DMS153 (cell line): ENCODE measurements at regions not wholly inside any gene's neighbourhood (a gene's known extent, or its start where the extent isn't known, plus 50 kb on each side); places are given as distances from the start of the nearest gene placed in this dataset.

Experiments
- DNase-seq: peaks from one replicate; lab custom pipeline; 2025; lab: John Stamatoyannopoulos, UW

GRCh38 chr11:45518141-45518832 lies 147.1 kb downstream of the CHST1 start:
- no peak for DNase-seq

- DNase-seq = no peak
These were observed 148.2 kb downstream of the CHST1 start for GRCh38 chr11:45517171-45517770.

GRCh38 chr11:45513821-45514340 lies 151.5 kb downstream of the CHST1 start:
- DNase-seq = no peak

GRCh38 chr11:45512471-45513148 lies 152.8 kb downstream of the CHST1 start:
- peak; percentile 26 for DNase-seq

GRCh38 chr11:45511566-45511965 lies 153.9 kb downstream of the CHST1 start:
- no peak for DNase-seq

- no peak for DNase-seq
These were observed 157.5 kb downstream of the CHST1 start for GRCh38 chr11:45507916-45508315.

- DNase-seq = no peak
These were observed 162.1 kb downstream of the CHST1 start for GRCh38 chr11:45503311-45503710.

GRCh38 chr11:45502226-45502545 lies 163.2 kb downstream of the CHST1 start:
- no peak for DNase-seq

GRCh38 chr11:45501392-45502225 lies 163.8 kb downstream of the CHST1 start:
- DNase-seq = no peak

- DNase-seq = no peak
These were observed 165.0 kb downstream of the CHST1 start for GRCh38 chr11:45500451-45500850.

- DNase-seq = no peak
These were observed 170.7 kb downstream of the CHST1 start for GRCh38 chr11:45494738-45495137.

- peak; percentile 79 for DNase-seq
These were observed 176.0 kb downstream of the CHST1 start for GRCh38 chr11:45489281-45489905.

- DNase-seq = no peak
These were observed 179.0 kb downstream of the CHST1 start for GRCh38 chr11:45486461-45486860.

GRCh38 chr11:45485070-45485707 lies 180.2 kb downstream of the CHST1 start:
- no peak for DNase-seq

- no peak for DNase-seq
These were observed 181.0 kb downstream of the CHST1 start for GRCh38 chr11:45484326-45484883.

GRCh38 chr11:45483416-45483815 lies 182.0 kb downstream of the CHST1 start:
- no peak for DNase-seq

- DNase-seq = no peak
These were observed 183.1 kb downstream of the CHST1 start for GRCh38 chr11:45482331-45482730.

GRCh38 chr11:45481026-45481425 lies 184.4 kb downstream of the CHST1 start:
- no peak for DNase-seq

GRCh38 chr11:45477588-45477987 lies 187.8 kb downstream of the CHST1 start:
- no peak for DNase-seq

GRCh38 chr11:45476126-45476525 lies 189.3 kb downstream of the CHST1 start:
- DNase-seq = no peak

- no peak for DNase-seq
These were observed 189.0 kb upstream of the SYT13 start for GRCh38 chr11:45475173-45475572.
